WTC11 (cell line): ENCODE measurements at regions not wholly inside any gene's neighbourhood (a gene's known extent, or its start where the extent isn't known, plus 50 kb on each side); places are given as distances from the start of the nearest gene placed in this dataset.

Experiments
- CREB1 ChIP-seq: sonication (generic); formaldehyde crosslinking; IDR thresholded peaks from 2 replicates; pipeline ENCODE4 v1.8.0; 2023; ENCODE audit warnings: mild to moderate bottlenecking, missing genetic modification reagents
- ESRRA ChIP-seq: sonication (generic); formaldehyde crosslinking; IDR thresholded peaks from 2 replicates; pipeline ENCODE4 v1.8.1; 2022; ENCODE audit warnings: mild to moderate bottlenecking, missing genetic modification reagents, borderline replicate concordance
- FOXJ3 ChIP-seq: sonication (generic); formaldehyde crosslinking; IDR thresholded peaks from 2 replicates; pipeline ENCODE4 v1.9.0; 2021; ENCODE audit warnings: missing genetic modification reagents, mild to moderate bottlenecking, borderline replicate concordance
- FOXP1 ChIP-seq: sonication (generic); formaldehyde crosslinking; IDR thresholded peaks from 2 replicates; pipeline ENCODE4 v1.8.0; 2022; ENCODE audit warnings: missing genetic modification reagents, mild to moderate bottlenecking, moderate library complexity, borderline replicate concordance
- MXD4 ChIP-seq: fragments of 250-450 bp; sonication (Bioruptor Pico); IDR thresholded peaks from 2 replicates; pipeline ENCODE4 v1.8.0; 2021; ENCODE audit warnings: mild to moderate bottlenecking, moderate library complexity, borderline replicate concordance
- NR1H2 ChIP-seq: sonication (generic); formaldehyde crosslinking; IDR thresholded peaks from 2 replicates; pipeline ENCODE4 v1.9.0; 2021; ENCODE audit warnings: mild to moderate bottlenecking, moderate library complexity, missing genetic modification reagents
- SMAD3 ChIP-seq: sonication (generic); formaldehyde crosslinking; IDR thresholded peaks from 2 replicates; pipeline ENCODE4 v1.8.0; 2022; ENCODE audit warnings: missing genetic modification reagents, mild to moderate bottlenecking, borderline replicate concordance
- TCF7 ChIP-seq: sonication (generic); formaldehyde crosslinking; IDR thresholded peaks from 2 replicates; pipeline ENCODE4 v1.8.0; 2022; ENCODE audit warnings: mild to moderate bottlenecking, low read depth, missing genetic modification reagents, moderate library complexity
- ZNF263 ChIP-seq: sonication (generic); formaldehyde crosslinking; IDR thresholded peaks from 2 replicates; pipeline ENCODE4 v1.8.1; 2022; ENCODE audit warnings: low read depth, mild to moderate bottlenecking, moderate library complexity, missing genetic modification reagents
- TF ChIP-seq, protein P1 (sequence below): fragments of 200-600 bp; IDR thresholded peaks from 2 replicates; pipeline ENCODE4 v1.8.0; 2022; ENCODE audit warnings: antibody characterized with exemption
- TF ChIP-seq, protein P2 (sequence below): sonication (generic); formaldehyde crosslinking; IDR thresholded peaks from 2 replicates; pipeline ENCODE4 v1.8.0; 2022; ENCODE audit warnings: mild to moderate bottlenecking, missing genetic modification reagents
- TF ChIP-seq, protein P3 (sequence below): sonication (generic); formaldehyde crosslinking; IDR thresholded peaks from 2 replicates; pipeline ENCODE4 v1.8.0; 2022; ENCODE audit warnings: mild to moderate bottlenecking, missing genetic modification reagents
- TF ChIP-seq, protein P4 (sequence below): fragments of 250-450 bp; sonication (Bioruptor Pico); IDR thresholded peaks from 2 replicates; pipeline ENCODE4 v1.9.0; 2021; ENCODE audit warnings: mild to moderate bottlenecking
- TF ChIP-seq, protein P5 (sequence below): sonication (generic); formaldehyde crosslinking; IDR thresholded peaks from 2 replicates; pipeline ENCODE4 v1.8.1; 2023; ENCODE audit warnings: mild to moderate bottlenecking, missing genetic modification reagents, moderate library complexity

DNA sequence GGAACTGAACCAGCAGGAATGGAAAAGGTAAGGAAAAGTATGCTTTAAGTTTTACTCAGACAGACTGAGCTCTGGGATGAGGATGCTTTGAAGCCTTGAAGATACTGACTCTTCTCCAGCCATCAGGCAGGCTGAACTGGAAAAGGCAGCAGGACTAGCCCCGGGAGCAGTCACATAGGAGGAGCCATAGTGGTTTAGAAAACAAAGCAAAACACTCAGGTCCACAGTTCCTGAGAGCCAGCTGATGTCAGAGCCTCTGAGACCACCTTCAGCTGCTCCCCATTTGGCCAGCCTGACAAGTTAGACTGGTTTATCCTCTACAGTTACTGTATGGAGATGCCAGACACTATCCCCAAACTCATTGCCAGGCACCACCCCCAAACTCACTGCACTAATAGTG lies 167.9 kb upstream of the CPEB2 start:
- TF ChIP-seq, protein P1, sequence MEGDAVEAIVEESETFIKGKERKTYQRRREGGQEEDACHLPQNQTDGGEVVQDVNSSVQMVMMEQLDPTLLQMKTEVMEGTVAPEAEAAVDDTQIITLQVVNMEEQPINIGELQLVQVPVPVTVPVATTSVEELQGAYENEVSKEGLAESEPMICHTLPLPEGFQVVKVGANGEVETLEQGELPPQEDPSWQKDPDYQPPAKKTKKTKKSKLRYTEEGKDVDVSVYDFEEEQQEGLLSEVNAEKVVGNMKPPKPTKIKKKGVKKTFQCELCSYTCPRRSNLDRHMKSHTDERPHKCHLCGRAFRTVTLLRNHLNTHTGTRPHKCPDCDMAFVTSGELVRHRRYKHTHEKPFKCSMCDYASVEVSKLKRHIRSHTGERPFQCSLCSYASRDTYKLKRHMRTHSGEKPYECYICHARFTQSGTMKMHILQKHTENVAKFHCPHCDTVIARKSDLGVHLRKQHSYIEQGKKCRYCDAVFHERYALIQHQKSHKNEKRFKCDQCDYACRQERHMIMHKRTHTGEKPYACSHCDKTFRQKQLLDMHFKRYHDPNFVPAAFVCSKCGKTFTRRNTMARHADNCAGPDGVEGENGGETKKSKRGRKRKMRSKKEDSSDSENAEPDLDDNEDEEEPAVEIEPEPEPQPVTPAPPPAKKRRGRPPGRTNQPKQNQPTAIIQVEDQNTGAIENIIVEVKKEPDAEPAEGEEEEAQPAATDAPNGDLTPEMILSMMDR: no peak
- TF ChIP-seq, protein P2, sequence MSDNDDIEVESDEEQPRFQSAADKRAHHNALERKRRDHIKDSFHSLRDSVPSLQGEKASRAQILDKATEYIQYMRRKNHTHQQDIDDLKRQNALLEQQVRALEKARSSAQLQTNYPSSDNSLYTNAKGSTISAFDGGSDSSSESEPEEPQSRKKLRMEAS: no peak
- TF ChIP-seq, protein P3, sequence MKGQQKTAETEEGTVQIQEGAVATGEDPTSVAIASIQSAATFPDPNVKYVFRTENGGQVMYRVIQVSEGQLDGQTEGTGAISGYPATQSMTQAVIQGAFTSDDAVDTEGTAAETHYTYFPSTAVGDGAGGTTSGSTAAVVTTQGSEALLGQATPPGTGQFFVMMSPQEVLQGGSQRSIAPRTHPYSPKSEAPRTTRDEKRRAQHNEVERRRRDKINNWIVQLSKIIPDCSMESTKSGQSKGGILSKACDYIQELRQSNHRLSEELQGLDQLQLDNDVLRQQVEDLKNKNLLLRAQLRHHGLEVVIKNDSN (CRISPR knock-in tag): no peak
- TF ChIP-seq FOXJ3 (CRISPR knock-in tag) (no peak), FOXP1 (CRISPR knock-in tag) (no peak), CREB1 (CRISPR knock-in tag) (no peak), ESRRA (CRISPR knock-in tag) (no peak), MXD4 (no peak), SMAD3 (no peak), TCF7 (CRISPR knock-in tag) (no peak), ZNF263 (CRISPR knock-in tag) (no peak), NR1H2 (CRISPR knock-in tag) (no peak)
- TF ChIP-seq, protein P4, sequence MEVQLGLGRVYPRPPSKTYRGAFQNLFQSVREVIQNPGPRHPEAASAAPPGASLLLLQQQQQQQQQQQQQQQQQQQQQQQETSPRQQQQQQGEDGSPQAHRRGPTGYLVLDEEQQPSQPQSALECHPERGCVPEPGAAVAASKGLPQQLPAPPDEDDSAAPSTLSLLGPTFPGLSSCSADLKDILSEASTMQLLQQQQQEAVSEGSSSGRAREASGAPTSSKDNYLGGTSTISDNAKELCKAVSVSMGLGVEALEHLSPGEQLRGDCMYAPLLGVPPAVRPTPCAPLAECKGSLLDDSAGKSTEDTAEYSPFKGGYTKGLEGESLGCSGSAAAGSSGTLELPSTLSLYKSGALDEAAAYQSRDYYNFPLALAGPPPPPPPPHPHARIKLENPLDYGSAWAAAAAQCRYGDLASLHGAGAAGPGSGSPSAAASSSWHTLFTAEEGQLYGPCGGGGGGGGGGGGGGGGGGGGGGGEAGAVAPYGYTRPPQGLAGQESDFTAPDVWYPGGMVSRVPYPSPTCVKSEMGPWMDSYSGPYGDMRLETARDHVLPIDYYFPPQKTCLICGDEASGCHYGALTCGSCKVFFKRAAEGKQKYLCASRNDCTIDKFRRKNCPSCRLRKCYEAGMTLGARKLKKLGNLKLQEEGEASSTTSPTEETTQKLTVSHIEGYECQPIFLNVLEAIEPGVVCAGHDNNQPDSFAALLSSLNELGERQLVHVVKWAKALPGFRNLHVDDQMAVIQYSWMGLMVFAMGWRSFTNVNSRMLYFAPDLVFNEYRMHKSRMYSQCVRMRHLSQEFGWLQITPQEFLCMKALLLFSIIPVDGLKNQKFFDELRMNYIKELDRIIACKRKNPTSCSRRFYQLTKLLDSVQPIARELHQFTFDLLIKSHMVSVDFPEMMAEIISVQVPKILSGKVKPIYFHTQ (CRISPR knock-in tag): no peak
- TF ChIP-seq, protein P5, sequence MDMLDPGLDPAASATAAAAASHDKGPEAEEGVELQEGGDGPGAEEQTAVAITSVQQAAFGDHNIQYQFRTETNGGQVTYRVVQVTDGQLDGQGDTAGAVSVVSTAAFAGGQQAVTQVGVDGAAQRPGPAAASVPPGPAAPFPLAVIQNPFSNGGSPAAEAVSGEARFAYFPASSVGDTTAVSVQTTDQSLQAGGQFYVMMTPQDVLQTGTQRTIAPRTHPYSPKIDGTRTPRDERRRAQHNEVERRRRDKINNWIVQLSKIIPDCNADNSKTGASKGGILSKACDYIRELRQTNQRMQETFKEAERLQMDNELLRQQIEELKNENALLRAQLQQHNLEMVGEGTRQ (CRISPR knock-in tag): no peak
